Neuronal stem cell (in vitro differentiated cells): ENCODE measurements at regions not wholly inside any gene's neighbourhood (a gene's known extent, or its start where the extent isn't known, plus 50 kb on each side); places are given as distances from the start of the nearest gene placed in this dataset.
"Not testable (repeated sequence)": the region's sequence is repeated elsewhere in the genome, so short reads cannot be mapped to it uniquely, and the experiment has no call there.

Experiments used
- DNase-seq: peaks from one replicate; pipeline ENCODE4 v3.0.0-alpha.2; 2013; ENCODE audit warnings: low spot score
- H2AFZ ChIP-seq: one replicate; pipeline ENCODE4 v1.6.1; 2013; ENCODE audit warnings: mild to moderate bottlenecking, low read length, inconsistent platforms
- H2AK5ac ChIP-seq: 2 replicates; pipeline ENCODE4 v1.6.1; 2013; ENCODE audit warnings: low read depth, mild to moderate bottlenecking, inconsistent platforms, low read length, moderate library complexity, mixed read lengths
- H2BK120ac ChIP-seq: 2 replicates; pipeline ENCODE4 v1.6.1; 2013; ENCODE audit warnings: low read depth, mild to moderate bottlenecking, inconsistent platforms, low read length, moderate library complexity, mixed read lengths
- H2BK12ac ChIP-seq: one replicate; pipeline ENCODE4 v1.6.1; 2013; ENCODE audit warnings: low read length, inconsistent platforms
- H2BK15ac ChIP-seq: 2 replicates; pipeline ENCODE4 v1.6.1; 2013; ENCODE audit warnings: mild to moderate bottlenecking, low read length, inconsistent platforms, mixed read lengths
- H2BK5ac ChIP-seq: one replicate; pipeline ENCODE4 v1.6.1; 2013; ENCODE audit warnings: inconsistent platforms, mild to moderate bottlenecking, low read length, moderate library complexity
- H3K14ac ChIP-seq: one replicate; pipeline ENCODE4 v1.6.1; 2013; ENCODE audit warnings: low read length, inconsistent platforms
- H3K18ac ChIP-seq: 2 replicates; pipeline ENCODE4 v1.6.1; 2013; ENCODE audit warnings: low read length, inconsistent platforms
- H3K23ac ChIP-seq: 2 replicates; pipeline ENCODE4 v1.6.1; 2013; ENCODE audit warnings: low read depth, mild to moderate bottlenecking, mixed read lengths, low read length, inconsistent platforms; ENCODE audit not compliant: poor library complexity
- H3K27ac ChIP-seq: replicated peaks from 3 replicates; pipeline ENCODE4 v1.5.1; 2013; ENCODE audit warnings: low read length, inconsistent platforms
- H3K27me3 ChIP-seq, 3 experiments: 2 replicates each; pipeline ENCODE4 v1.6.1; 2013; ENCODE audit warnings: low read length in 3 of 3, mild to moderate bottlenecking in 2 of 3, inconsistent platforms in 1 of 3, low read depth in 1 of 3, mixed read lengths in 1 of 3, moderate library complexity in 1 of 3; ENCODE audit not compliant: control insufficient read depth in 3 of 3, insufficient read depth in 3 of 3
- H3K36me3 ChIP-seq, 2 donors: replicated peaks in 1 of 2; 2 replicates each; pipeline ENCODE4 v1.6.1; 2013; ENCODE audit warnings: low read length in 2 of 2; ENCODE audit not compliant: control insufficient read depth in 2 of 2, insufficient read depth in 2 of 2
- H3K4ac ChIP-seq: 2 replicates; pipeline ENCODE4 v1.6.1; 2013; ENCODE audit warnings: inconsistent platforms, mild to moderate bottlenecking, low read length, moderate library complexity
- H3K4me1 ChIP-seq, 2 donors: 1 replicate in 1 of 2; 2 replicates in 1 of 2; pipeline ENCODE4 v1.6.1; 2013; ENCODE audit warnings: low read length in 2 of 2, low read depth in 1 of 2; ENCODE audit not compliant: control insufficient read depth in 2 of 2, insufficient read depth in 1 of 2
- H3K4me2 ChIP-seq: one replicate; pipeline ENCODE4 v1.6.1; 2013; ENCODE audit warnings: mild to moderate bottlenecking, low read length, inconsistent platforms; ENCODE audit not compliant: insufficient read depth, poor library complexity, severe bottlenecking
- H3K4me3 ChIP-seq, 2 donors: 2 replicates each; pipeline ENCODE4 v1.5.1; 2013; ENCODE audit warnings: low read length in 2 of 2, mild to moderate bottlenecking in 2 of 2, inconsistent platforms in 1 of 2, moderate library complexity in 1 of 2
- H3K79me1 ChIP-seq: one replicate; pipeline ENCODE4 v1.6.1; 2013; ENCODE audit warnings: low read depth, mild to moderate bottlenecking, inconsistent platforms, low read length, moderate library complexity
- H3K9ac ChIP-seq: one replicate; pipeline ENCODE4 v1.6.1; 2013; ENCODE audit warnings: mild to moderate bottlenecking, low read depth, low read length, inconsistent platforms; ENCODE audit not compliant: poor library complexity
- H3K9me3 ChIP-seq, 2 donors: replicated peaks in 1 of 2; 2 replicates each; pipeline versions ENCODE3 to v1.6.1; 2013; ENCODE audit warnings: low read length in 2 of 2, mild to moderate bottlenecking in 2 of 2, inconsistent platforms in 1 of 2, low read depth in 1 of 2, mixed read lengths in 1 of 2, moderate library complexity in 1 of 2; ENCODE audit not compliant: control insufficient read depth in 2 of 2, insufficient read depth in 1 of 2
- H4K8ac ChIP-seq: one replicate; pipeline ENCODE4 v1.6.1; 2013; ENCODE audit warnings: low read depth, mild to moderate bottlenecking, inconsistent platforms, low read length, moderate library complexity
- H4K91ac ChIP-seq: one replicate; pipeline ENCODE4 v1.6.1; 2013; ENCODE audit warnings: low read length, low read depth, mild to moderate bottlenecking, inconsistent platforms; ENCODE audit not compliant: poor library complexity
- WGBS, 2 donors: extraction: QIAGEN DNeasy Blood & Tissue Kit; methylation state at CpG; one replicate each; pipeline ENCODE4 v1.1.7; 2013; ENCODE audit warnings: missing lambda C conversion rate in 2 of 2, mixed read lengths in 1 of 2; ENCODE audit not compliant: insufficient read length in 2 of 2, insufficient replicate concordance in 1 of 2; ENCODE audit errors: extremely low coverage in 2 of 2; 5-methylcytosine and 5-hydroxymethylcytosine counted together

- H2BK15ac ChIP-seq, H3K27ac ChIP-seq, H2BK120ac ChIP-seq, H3K23ac ChIP-seq, H3K27me3 ChIP-seq, H4K8ac ChIP-seq, H4K91ac ChIP-seq, H3K14ac ChIP-seq, H3K79me1 ChIP-seq, H3K4me3 ChIP-seq, H2BK12ac ChIP-seq, H2BK5ac ChIP-seq, H3K36me3 ChIP-seq, H3K9ac ChIP-seq, H2AK5ac ChIP-seq, H3K18ac ChIP-seq, H3K9me3 ChIP-seq, H3K4ac ChIP-seq: not testable (repeated sequence)
- peaks cover 0 to 17% of the 10 kb centered on the region in 2 donors for H3K4me1 ChIP-seq
- WGBS, 2 donors = no CpG with 5 or more reads among the region's 8 CpGs
- H3K4me2 ChIP-seq = peak overlapping the region; percentile 14
- peak; percentile 33 for DNase-seq
- H2AFZ ChIP-seq = peak overlapping the region; percentile 61
Measured at GRCh38 chr4:81715357-81715756, 243.7 kb upstream of the RASGEF1B start.

- no peak overlapping the region for H3K4ac ChIP-seq
- no peak overlapping the region for H2BK5ac ChIP-seq
- H2AK5ac ChIP-seq = no peak overlapping the region
- peaks cover 0 to 21% of the 10 kb centered on the region in 2 donors for H3K4me1 ChIP-seq
- no peak overlapping the region for H2BK120ac ChIP-seq
- no peak for DNase-seq
- H3K9me3 ChIP-seq = no peaks in the 10 kb centered on the region
- no peak overlapping the region for H3K27ac ChIP-seq
- peak overlapping the region; percentile 32 for H3K18ac ChIP-seq
- H3K23ac ChIP-seq = no peak overlapping the region
- no peaks in the 10 kb centered on the region for H3K27me3 ChIP-seq
- no peak overlapping the region for H3K9ac ChIP-seq
- H4K91ac ChIP-seq = no peak overlapping the region
- H3K4me3 ChIP-seq = no peak overlapping the region
- H3K4me2 ChIP-seq = no peak overlapping the region
- no peak overlapping the region for H2BK12ac ChIP-seq
- no peak overlapping the region for H2BK15ac ChIP-seq
- H3K14ac ChIP-seq = no peak overlapping the region
- no peak overlapping the region for H4K8ac ChIP-seq
- H2AFZ ChIP-seq = no peak overlapping the region
- WGBS, 2 donors = no CpG with 5 or more reads among the region's 4 CpGs
- no peaks in the 10 kb centered on the region for H3K36me3 ChIP-seq
- H3K79me1 ChIP-seq = no peaks in the 10 kb centered on the region
Measured at GRCh38 chr4:81714291-81714690, 242.6 kb upstream of the RASGEF1B start.

GRCh38 chr4:81712714-81713113 is 241.0 kb upstream of the RASGEF1B start:
- no peak overlapping the region for H4K91ac ChIP-seq
- H3K9me3 ChIP-seq = no peaks in the 10 kb centered on the region
- H3K27ac ChIP-seq = no peak overlapping the region
- H3K4me1 ChIP-seq = peaks cover 0 to 21% of the 10 kb centered on the region in 2 donors
- H3K27me3 ChIP-seq = no peaks in the 10 kb centered on the region
- H3K9ac ChIP-seq = no peak overlapping the region
- H2AFZ ChIP-seq = no peak overlapping the region
- no peak overlapping the region for H3K14ac ChIP-seq
- H3K4ac ChIP-seq = no peak overlapping the region
- H3K79me1 ChIP-seq = no peaks in the 10 kb centered on the region
- no peak overlapping the region for H4K8ac ChIP-seq
- no peak overlapping the region for H2BK120ac ChIP-seq
- no peak overlapping the region for H3K4me2 ChIP-seq
- WGBS, 2 donors = no CpG with 5 or more reads among the region's 2 CpGs
- DNase-seq = no peak
- no peak overlapping the region for H3K18ac ChIP-seq
- no peak overlapping the region for H2BK12ac ChIP-seq
- H3K4me3 ChIP-seq = no peak overlapping the region
- H3K36me3 ChIP-seq = no peaks in the 10 kb centered on the region
- no peak overlapping the region for H2AK5ac ChIP-seq
- no peak overlapping the region for H3K23ac ChIP-seq
- no peak overlapping the region for H2BK5ac ChIP-seq
- no peak overlapping the region for H2BK15ac ChIP-seq

GRCh38 chr4:81704461-81704860 is 232.8 kb upstream of the RASGEF1B start:
- H2BK5ac ChIP-seq = no peak overlapping the region
- DNase-seq = no peak
- no peak overlapping the region for H4K91ac ChIP-seq
- H3K4ac ChIP-seq = no peak overlapping the region
- no peak overlapping the region for H3K4me3 ChIP-seq
- no peaks in the 10 kb centered on the region for H3K36me3 ChIP-seq
- no peak overlapping the region for H2AFZ ChIP-seq
- no peaks in the 10 kb centered on the region for H3K79me1 ChIP-seq
- H3K4me1 ChIP-seq = peaks cover 0 to 4% of the 10 kb centered on the region in 2 donors
- H3K14ac ChIP-seq = no peak overlapping the region
- no peak overlapping the region for H3K9ac ChIP-seq
- no peak overlapping the region for H3K4me2 ChIP-seq
- H2BK12ac ChIP-seq = no peak overlapping the region
- H3K9me3 ChIP-seq = no peaks in the 10 kb centered on the region
- H3K18ac ChIP-seq = no peak overlapping the region
- no CpG with 5 or more reads among the region's 2 CpGs for WGBS, 2 donors
- H2AK5ac ChIP-seq = no peak overlapping the region
- H3K23ac ChIP-seq = no peak overlapping the region
- H2BK120ac ChIP-seq = no peak overlapping the region
- H4K8ac ChIP-seq = no peak overlapping the region
- H3K27ac ChIP-seq = no peak overlapping the region
- no peaks in the 10 kb centered on the region for H3K27me3 ChIP-seq
- H2BK15ac ChIP-seq = no peak overlapping the region
